Stimulated activated CD4-positive, alpha-beta T cell treated with anti-CD3 and anti-CD28 coated beads, Interleukin-4, amount 100 ng/mL, for 1 hour (primary cell): ENCODE measurements at regions not wholly inside any gene's neighbourhood (a gene's known extent, or its start where the extent isn't known, plus 50 kb on each side); places are given as distances from the start of the nearest gene placed in this dataset.
A peak's percentile ranks its signal among the peaks of the same experiment; 100 is the strongest.
"Not testable (repeated sequence)": the region's sequence is repeated elsewhere in the genome, so short reads cannot be mapped to it uniquely, and the experiment has no call there.

Source experiments
- DNase-seq: peaks from one replicate; pipeline ENCODE4 v3.0.0-alpha.2; 2020

DNA sequence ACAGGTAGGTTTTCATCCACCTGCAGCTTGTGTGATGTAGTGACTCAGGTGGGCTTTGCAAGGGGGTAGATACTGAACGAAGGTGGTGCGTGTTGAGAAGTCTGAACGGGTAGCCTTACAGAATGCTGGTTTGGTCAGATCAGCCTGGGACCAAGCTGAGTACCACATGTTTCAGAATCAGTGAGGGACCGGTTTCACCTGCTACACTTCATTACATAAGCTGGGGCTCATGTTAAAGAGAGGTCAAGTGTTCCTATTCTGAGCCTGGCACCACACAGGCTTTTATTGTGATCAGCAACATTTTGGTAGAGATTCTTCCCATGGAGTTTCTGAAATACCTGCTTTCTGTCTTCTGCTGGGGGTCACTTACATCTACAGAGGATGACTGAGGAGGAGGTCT, 207.4 kb upstream of the EEF2KMT start:
- DNase-seq = no peak

DNA sequence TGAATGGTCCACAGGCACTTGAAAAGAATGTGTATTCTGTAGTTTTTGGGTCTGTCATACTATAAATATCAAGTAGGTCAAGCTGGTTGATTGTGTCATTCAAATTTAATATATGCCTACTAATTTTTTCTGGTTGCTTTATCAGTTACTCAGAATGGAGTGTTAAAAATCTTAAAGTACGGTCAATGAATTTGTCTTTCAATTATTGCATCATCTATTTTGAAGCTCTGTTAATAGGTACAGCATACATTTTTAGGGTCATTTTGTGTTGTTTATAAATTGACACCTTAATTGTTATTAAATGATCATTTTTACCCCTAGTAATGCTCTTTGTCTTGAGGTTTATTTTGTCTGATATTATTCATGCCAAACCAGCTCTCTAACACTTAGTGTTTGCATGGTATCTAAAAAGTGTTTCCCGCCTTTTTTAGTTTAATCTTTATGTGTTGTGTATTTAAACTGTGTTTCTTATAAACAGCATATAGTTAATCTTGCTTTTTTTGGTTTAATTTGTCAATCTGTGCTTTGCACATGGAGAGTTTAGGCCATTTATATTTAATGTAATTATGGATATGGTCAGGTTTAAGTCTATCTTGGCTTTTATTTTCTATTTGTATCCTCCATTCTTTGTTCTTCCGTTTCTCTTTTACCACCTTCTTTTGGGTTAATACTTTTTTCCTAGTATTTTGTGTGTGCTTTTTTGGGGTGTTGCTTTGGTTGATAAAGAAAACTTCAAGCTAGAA, 204.9 kb upstream of the EEF2KMT start:
- DNase-seq = no peak

DNA sequence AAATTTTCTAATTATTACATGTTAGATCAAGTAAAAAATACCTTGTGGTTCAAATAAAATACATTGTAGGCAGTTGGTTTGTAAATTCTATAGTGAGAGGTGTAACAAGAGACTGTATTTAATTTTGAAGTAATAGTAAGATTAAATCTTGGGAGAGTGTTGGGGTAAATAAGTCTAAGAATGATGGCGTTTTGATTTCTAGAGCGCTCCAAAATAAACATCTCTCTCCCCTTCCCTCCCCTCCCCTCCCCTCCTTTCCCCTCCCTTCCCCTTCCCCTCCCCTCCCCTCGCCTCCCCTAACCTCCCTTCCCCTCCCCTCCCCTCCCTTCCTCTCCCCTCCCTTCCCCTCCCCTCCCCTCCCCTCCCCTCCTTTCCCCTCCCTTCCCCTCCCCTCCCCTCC, 200.6 kb upstream of the EEF2KMT start:
- no peak for DNase-seq

DNA sequence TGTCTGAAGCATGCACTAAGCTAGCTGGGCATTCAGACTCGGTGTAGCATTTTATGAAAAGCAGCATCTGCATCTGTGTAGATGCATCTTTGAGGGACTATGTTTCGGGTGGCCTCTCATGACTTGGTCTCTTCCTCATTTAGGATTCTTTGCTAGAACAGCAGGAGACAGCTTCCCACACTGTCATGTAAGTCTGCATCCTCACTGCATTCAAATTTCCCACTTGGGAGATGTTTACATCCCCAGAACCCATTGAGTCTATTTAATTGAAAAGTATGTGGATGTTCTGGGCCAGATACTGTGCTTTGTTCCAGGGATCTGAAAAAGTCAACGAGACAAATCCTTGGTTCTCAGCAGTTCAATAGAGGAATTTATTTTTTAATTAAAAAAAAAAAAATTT, 198.6 kb upstream of the EEF2KMT start:
- no peak for DNase-seq

DNA sequence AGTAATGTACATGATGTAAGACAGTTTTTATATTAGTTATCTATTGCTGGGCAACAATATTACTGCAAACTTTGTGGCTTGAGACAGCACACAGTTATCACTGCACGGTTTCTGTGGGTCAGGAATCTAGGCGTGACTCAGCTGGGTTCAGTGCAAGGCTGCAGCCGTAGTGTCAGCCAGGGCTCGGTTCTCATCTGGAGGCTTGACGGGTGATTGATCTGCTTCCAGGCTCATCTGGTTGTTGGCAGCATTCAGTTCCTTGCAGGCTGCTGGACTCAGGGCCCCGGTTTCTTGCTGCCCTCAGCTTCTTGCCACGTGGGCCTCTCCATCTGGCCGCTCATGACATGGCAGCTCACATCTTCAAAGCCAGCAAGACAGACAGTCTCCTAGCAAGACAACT, 197.7 kb upstream of the EEF2KMT start:
- not testable (repeated sequence) for DNase-seq

DNA sequence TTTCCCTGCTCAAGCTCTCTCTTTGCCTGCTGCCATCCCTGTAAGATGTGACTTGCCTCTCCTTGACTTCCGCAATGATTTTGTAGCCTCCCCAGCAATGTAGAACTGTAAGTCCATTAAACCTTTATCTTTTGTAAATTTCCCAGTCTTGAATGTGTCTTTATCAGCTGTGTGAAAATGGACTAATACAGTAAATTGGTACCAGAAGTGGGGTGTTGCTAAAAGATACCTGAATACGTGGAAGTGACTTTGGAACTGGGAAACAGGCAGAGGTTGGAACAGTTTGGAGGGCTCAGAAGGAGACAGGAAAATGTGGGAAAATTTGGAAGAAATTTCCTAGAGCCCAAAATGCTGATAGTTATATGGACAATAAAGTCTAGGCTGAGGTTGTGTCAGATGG, 184.6 kb upstream of the EEF2KMT start:
- not testable (repeated sequence) for DNase-seq

DNA sequence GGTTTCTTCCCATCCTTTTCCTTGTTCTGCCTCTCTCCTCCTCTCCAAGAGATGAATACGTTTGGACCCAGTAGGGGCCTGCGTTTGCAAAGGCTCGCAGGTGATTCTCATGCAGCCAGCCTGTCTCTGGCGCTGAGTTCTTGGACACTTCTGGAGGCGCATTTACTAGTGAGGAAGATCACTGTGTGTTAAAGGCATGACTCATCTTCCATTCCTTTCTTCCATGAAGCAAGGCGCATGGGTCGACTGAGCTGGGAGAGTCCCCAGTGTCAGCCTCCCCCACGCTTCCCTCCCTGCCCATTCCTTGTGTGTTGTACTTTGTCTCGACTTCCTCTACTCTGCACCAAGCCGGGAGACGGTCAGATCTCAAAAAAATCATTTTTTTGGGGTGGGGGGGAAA, 159.9 kb upstream of the EEF2KMT start:
- no peak for DNase-seq

DNA sequence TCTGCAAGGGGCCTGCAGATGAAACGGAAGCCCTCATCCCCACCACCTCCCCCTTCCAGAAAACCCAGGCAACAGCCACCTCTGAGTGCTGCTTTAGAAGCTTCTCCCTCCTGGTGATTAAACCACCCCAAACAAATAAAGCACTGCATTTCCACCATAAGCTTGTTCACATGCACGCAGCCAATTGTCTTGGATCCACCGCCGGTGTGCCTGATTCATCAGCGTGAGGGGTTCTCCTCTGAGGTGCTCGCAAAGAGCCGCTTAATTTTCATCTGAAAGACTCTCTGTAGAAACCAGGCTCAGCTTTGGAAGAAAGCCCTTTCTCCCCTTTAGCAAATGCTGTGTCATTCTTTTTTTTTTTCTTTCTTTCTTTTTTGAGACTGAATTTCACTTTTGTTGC, 155.2 kb upstream of the EEF2KMT start:
- no peak for DNase-seq

DNA sequence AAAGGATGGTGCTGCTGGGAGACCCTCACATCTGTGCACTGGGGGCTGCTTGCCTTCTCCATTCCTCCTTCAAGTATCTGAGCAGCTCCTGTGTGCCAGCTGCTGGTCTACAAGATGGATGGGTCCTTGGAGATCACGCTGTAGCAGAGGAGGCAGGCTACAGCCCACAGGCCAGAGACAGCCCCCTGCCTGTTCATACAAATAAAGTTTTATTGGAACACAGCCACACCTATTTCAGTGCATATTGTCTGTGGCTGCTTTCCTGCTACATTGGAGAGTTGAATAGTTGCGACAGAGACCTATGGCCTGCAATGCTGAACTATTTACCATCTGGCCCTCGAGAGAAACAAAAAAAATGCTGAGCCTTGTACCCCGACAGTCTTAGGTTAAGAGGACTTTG, 149.8 kb upstream of the EEF2KMT start:
- DNase-seq = not testable (repeated sequence)

DNA sequence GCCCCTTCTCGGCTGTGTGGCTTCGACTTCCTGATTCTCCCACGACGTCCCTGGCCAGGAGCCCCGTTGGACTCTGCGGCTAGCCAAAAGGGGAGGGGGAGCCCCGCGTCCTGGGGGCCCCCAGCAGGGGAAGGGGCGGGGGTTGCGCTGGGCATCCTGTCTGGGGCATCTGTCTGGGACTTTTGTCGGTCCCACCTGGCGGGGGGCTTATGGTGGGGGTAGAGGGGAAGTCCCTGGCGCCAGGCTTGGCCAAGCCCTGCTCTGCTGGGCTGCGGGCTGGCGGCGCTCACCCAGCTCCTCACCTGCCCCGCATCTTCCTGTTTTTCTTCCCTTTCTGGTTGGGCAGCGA, 142.7 kb upstream of the EEF2KMT start:
- not testable (repeated sequence) for DNase-seq

DNA sequence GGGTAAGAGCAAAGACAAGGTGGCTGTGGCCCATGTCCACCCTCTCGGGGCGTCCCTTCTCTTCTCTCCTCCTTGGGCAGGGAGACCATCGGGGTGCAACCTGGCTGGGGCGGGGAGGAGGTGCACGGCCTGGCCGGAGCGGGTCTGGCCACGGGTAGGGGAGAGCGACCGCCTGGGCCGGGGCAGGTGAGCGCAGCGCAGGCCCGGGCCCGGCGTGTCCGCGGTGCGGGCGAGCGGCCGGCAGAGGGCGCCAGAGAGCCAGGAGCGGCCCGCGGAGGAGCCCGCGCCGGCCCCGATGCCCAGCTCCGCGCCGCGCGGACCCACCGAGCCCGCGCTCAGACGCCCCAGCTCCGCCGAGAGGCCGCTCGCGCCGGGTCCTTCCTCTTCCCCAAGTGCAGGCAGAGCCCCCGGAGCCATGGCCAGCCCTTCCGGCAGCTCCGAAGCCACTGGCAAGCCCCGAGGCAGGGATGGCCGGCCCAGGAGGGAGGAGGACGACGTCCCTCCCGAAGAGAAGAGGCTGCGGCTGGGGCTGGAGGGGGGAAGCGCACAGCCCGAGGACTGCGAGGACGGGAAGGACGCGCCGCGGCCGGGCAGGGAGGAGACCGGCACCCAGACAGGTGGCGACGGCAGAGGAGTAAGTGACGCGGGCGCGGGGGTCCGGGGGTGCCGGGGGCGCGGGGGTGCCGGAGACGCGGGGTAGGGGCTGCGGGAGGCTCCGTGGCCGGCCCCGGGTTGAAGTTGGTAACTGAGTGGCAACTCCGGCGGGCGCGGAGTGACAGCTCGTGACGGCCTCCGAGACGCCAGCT, 142.1 kb upstream of the EEF2KMT start:
- DNase-seq = peak; percentile 62

DNA sequence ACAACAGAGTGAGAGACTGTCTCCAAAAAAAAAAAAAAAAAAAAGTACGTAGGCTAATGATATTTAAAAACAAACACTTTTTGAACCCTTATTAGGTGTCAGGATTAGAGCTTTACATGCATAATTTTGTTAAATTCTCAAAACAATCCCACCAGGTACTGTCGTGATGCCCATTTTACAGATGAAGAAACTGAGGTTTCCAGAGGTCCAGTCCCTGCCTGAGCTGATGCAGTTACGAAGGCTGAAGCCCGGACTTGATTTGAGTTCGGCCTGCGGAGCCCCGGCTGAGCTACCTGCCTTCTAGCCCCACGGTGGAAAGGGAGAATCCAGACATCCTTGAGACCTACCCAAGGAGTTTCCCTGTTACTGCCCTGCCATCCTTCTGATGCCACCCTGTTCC, 137.5 kb upstream of the EEF2KMT start:
- no peak for DNase-seq

DNA sequence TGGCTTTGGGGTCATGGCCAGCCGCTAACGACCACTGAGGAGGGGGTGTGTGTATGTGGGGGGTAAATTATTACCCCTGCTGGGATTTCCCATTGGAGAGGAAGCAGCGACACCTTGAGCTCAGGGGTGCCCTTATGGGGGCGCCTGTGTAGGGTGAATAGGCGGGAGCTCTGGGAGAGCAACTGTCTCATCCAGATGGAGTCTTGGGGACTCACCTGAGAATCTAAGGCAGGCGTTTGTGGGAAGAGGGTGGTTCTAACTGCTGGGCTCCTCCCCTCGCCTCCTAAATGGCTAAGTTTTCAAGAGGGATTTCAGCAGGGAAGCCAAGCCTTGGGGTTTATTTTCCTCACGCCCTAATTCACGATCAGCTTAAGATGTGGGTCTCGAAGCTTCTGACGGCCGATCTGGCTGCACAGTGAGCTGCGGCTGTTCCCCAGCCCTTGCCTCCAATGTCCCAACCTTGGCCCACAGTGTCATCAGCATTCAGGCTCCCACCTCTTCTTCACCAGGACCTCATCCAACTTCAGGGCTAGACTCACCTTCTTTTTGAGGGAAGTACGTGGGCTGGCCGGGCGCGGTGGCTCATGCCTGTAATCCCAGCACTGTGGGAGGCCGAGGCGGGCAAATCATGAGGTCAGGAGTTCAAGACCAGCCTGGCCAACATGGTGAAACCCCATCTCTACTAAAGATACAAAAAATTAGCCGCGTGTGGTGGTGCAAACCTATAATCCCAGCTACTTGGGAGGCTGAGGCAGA, 136.9 kb upstream of the EEF2KMT start:
- DNase-seq = no peak

DNA sequence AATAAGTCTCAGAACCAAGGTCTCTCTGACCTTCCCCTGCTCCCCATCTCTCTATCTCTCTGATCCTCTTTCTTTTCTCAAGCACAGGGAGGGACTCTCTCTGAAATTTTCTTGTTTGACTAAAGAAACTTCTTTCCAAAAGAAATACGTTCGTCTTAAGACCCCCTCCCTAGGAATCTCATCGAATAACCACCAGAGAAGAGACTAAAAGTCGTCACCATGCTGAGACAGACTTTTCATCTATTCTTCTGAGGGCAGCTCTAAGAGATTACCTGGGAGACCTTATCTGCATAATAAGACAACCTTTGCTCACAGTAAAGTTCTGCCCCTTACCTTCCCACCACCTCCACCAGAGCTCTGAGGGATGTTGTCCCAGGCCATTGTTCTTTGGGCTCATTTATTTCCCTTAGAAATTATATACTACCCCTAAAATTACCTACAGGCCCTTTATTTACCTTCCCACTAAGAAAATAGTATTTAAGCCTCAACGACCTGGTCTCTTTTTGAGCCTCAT, 133.7 kb upstream of the EEF2KMT start:
- no peak for DNase-seq

DNA sequence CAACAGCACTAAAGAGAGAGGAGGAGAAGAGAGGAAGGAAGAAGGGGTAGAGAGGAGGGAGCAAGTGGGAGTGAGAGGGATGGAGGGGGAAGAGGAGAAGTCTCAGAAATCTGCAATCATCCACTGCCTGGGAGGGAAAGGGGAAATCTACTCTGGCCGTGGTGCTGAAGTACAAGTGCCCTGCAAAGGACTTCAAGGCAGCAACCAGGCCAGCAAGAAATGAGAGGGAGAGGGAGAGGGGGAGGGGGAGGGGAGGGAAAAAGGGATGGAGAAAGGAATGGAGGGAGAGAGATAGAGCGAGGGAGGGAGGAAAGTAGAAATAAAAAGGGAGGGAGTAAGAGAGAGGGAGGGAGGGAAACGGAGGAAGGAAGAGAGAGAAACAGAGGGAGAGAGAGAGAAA, 130.8 kb upstream of the EEF2KMT start:
- DNase-seq = no peak

DNA sequence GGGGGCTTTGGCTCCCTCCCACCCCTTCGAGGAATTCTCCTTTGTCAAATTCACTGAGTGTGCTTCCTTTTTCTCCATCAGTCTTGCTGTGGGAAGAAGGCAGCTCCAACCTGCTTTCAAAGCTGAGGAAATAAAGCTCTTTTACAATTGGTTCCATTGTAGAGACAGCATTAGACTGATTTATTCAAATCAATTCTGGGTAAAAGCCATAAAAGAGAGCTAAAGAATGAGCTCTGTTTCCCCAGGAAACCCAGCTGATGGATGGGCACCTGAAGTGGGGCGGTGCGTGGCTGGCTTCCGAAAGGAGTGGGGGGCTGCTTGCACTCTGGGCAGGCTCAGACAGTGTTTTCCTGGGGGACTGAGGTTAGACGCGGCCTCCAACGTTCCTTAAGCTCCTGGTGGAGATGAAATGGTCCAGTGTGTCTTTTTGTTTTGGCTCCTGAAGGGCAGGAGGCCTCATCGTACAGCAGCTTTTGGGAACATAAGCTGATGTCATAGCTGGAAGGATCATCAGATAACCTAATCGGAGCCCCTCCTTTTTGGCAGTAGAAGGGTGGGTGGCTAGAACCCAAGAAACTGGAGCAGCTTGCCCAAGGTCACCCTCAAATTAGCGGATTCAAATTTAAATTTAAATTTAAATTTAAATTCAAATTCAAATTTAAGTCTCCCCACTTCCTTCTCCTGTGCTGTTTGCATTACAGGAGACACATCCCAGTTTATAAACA, 128.5 kb upstream of the EEF2KMT start:
- DNase-seq = no peak

DNA sequence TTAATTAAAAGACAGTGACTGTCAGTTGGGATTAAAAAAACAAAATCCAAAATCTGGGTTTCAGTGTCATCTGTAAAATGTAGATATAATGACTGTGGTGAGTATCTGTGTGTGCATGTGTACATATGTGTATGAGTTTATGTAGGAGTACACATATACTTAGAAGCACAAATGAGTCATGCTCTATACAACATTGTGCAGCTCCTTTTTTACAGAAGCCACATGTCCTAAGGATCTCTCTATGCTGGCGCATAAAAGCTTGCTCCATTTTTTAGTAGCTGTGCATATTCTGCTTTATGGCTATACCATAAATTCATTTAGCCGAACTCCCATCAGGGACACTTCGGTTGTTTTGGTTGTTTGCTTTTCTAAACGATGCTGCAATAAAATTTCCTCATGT, 125.2 kb upstream of the EEF2KMT start:
- DNase-seq = no peak

DNA sequence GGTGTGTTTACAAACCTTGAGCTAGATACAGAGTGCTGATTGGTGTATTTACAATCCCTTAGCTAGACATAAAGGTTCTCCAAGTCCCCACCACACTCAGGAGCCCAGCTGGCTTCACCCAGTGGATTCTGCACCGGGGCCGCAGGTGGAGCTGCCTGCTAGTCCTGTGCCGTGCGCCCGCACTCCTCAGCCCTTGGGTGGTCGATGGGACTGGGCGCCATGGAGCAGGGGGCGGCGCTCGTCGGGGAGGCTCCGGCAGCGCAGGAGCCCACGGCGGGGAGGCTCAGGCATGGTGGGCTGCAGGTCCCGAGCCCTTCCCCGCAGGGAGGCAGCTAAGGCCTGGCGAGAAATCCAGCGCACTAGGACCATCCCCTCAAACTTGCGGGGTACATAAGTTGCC, 124.2 kb upstream of the EEF2KMT start:
- not testable (repeated sequence) for DNase-seq

DNA sequence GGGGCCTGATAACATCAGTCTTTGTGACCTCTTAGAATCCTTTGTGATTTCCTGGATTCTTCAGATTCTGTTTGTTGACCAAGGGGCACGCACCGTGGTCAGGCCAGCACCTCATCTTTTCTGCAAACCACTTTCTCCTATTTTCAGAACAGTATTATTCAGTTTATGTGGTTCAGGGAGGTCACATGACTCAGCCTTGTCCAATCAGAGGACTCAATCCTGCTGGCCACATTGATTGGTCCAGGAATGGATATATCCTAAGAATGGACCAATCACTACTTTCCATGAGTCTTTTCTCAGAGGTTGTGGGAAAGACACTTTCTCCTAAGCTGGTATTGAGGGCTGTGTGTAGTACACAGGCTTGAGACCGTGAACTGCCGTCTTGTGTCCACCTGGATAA, 123.1 kb upstream of the EEF2KMT start:
- no peak for DNase-seq

DNA sequence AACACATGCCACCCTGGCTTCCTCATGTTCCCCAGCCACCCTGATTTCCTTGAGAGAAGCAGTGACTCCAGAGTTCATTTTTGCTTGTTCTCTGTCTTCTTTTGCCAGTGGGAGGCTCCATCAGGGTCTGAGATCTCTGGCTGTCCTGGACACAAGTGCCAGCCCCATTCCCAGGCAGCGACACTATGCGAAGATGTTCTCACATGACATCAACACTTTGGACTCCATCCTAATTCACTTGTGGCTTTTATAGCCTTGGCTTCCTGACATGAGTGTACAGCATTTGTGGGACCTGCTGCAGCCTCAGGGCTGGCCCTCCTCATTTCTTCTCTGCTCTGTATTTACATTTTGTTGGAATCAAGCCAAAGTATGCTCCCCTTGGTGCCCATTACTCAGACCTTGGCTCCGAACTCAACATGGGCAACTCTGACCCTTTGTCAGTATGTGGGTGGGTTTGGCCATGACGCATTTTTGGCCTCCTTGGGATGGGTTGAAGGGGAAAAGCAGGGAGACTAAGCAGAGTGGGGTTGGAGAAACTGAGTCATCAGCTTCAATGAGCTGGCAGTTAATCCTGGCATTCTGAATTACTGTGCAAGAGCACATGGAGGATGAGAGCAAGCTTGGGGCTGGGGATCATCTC, 119.0 kb upstream of the EEF2KMT start:
- DNase-seq = no peak

DNA sequence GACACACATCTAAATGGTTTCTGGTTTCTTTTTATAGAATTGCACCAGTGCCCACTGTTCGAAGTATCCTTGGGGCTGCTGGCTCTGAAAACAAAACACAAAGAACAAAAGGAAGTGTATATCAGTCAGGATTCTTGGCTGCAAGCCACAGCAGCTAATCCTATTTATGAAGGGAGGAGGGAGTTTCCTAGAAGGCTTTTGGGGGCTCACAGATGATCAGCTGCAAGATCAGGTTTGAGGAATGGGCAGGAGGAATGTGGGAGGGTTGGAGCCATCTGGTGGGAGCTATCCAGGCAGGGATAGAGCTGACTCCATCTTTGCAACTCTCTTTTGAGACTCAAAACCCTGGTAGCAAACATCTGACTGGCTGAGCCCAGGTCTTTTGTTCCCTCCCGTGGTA, 118.3 kb upstream of the EEF2KMT start:
- no peak for DNase-seq

DNA sequence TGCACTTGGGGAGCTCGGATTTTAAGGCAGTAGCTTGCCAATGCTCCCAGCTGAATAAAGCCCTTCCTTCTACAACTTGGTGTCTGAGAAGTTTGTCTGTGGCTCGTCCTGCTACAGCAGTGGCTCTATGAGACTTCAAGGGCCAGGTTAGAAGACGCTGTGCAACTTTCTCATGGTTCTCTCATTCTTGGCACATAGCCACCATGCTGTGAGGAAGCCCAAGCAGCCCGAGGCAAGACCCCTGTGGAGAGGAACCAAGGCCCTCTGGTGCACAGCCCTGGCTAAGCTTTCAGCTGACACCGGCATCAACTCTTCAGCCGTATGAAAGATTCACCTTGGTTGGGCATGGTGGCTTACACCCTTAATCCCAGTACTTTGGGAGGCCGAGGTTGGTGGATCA, 116.9 kb upstream of the EEF2KMT start:
- no peak for DNase-seq
